Endodermal cell (in vitro differentiated cells): ENCODE measurements at regions not wholly inside any gene's neighbourhood (a gene's known extent, or its start where the extent isn't known, plus 50 kb on each side); places are given as distances from the start of the nearest gene placed in this dataset.

Source experiments
- DNase-seq: peaks from one replicate; pipeline ENCODE4 v3.0.0-alpha.2; 2017
- H3K27ac ChIP-seq: 2 replicates; pipeline ENCODE4 v1.5.1; 2013; ENCODE audit warnings: mild to moderate bottlenecking, low read depth, low read length, moderate library complexity
- H3K27me3 ChIP-seq: 2 replicates; pipeline ENCODE4 v1.6.1; 2013; ENCODE audit warnings: mild to moderate bottlenecking, low read length, moderate library complexity; ENCODE audit not compliant: insufficient read depth, control insufficient read depth, poor library complexity, severe bottlenecking
- H3K36me3 ChIP-seq: 2 replicates; pipeline ENCODE4 v1.7.0; 2013; ENCODE audit warnings: mild to moderate bottlenecking, low read length, moderate library complexity; ENCODE audit not compliant: control insufficient read depth, insufficient read depth
- H3K4me1 ChIP-seq: one replicate; pipeline ENCODE4 v1.7.0; 2013; ENCODE audit warnings: low read length; ENCODE audit not compliant: control insufficient read depth, insufficient read depth
- H3K4me3 ChIP-seq: 2 replicates; pipeline ENCODE4 v1.5.1; 2013; ENCODE audit warnings: mild to moderate bottlenecking, low read length, moderate library complexity
- H3K9ac ChIP-seq: 2 replicates; pipeline ENCODE4 v1.6.1; 2013; ENCODE audit warnings: mild to moderate bottlenecking, low read length, moderate library complexity; ENCODE audit not compliant: poor library complexity, severe bottlenecking; ENCODE audit errors: extremely low read depth
- H3K9me3 ChIP-seq: 2 replicates; pipeline ENCODE4 v1.6.1; 2013; ENCODE audit warnings: mild to moderate bottlenecking, low read length, moderate library complexity; ENCODE audit not compliant: control insufficient read depth
- H3K27ac Mint-ChIP-seq: 2 replicates; pipeline ENCODE4 v1.8.0; 2020; ENCODE audit warnings: mixed read lengths
- H3K27me3 Mint-ChIP-seq: 2 replicates; pipeline ENCODE4 v1.8.0; 2021; ENCODE audit warnings: mild to moderate bottlenecking, mixed read lengths; ENCODE audit not compliant: insufficient read depth
- H3K36me3 Mint-ChIP-seq: 2 replicates; pipeline ENCODE4 v1.8.0; 2020; ENCODE audit warnings: low read depth, mixed read lengths
- H3K4me1 Mint-ChIP-seq: 2 replicates; pipeline ENCODE4 v1.8.0; 2020; ENCODE audit warnings: mixed read lengths
- H3K4me3 Mint-ChIP-seq: 2 replicates; pipeline ENCODE4 v1.8.0; 2020; ENCODE audit warnings: mild to moderate bottlenecking, moderate library complexity, mixed read lengths
- H3K9me3 Mint-ChIP-seq: 2 replicates; pipeline ENCODE4 v1.8.0; 2020; ENCODE audit warnings: mild to moderate bottlenecking, mixed read lengths
- CTCF ChIP-seq: fragments of 200-600 bp; sonication (generic); conservative IDR thresholded peaks from 2 replicates; pipeline ENCODE4 v1.5.0; 2021; ENCODE audit warnings: antibody characterized with exemption, mild to moderate bottlenecking
- WGBS, 2 experiments: methylation state at CpG; one replicate each; pipeline versions ENCODE4 v1.1.5 to v1.1.7; 2013; ENCODE audit warnings: missing lambda C conversion rate in 2 of 2, mixed read lengths in 1 of 2; ENCODE audit not compliant: insufficient coverage in 1 of 2, insufficient read length in 1 of 2; 5-methylcytosine and 5-hydroxymethylcytosine counted together

DNA sequence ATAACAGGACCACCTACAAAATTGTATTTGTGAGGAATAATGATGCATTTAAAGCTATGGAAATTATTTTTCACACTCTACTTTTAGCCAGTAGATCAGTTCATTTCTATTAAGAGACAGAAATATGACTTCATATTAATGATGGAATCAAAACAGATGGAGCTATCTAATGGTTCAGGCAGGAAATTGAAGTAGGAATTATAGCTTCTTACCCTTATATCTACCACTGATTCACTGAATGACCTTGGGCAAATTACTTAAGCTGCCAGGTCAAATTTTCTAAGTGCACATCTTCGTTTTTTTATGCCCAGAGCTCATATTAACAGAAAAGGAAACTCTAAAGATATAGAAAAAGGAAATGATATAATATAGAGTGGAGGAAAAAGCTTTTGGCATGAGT is 323.1 kb downstream of the PCDH10 start:
- H3K4me1 ChIP-seq, result no peaks in the 10 kb centered on the region
- H3K4me3 ChIP-seq, result no peak overlapping the region
- no peaks in the 10 kb centered on the region for H3K36me3 ChIP-seq
- no peaks in the 10 kb centered on the region for H3K9me3 ChIP-seq
- Mint-ChIP-seq H3K4me3 (no peak overlapping the region), H3K27ac (no peak overlapping the region), H3K9me3 (no peaks in the 10 kb centered on the region), H3K27me3 (no peaks in the 10 kb centered on the region), H3K36me3 (no peaks in the 10 kb centered on the region), H3K4me1 (peaks cover 29% of the 10 kb centered on the region)
- no peak overlapping the region for H3K9ac ChIP-seq
- TF ChIP-seq CTCF, result no peak
- no peaks in the 10 kb centered on the region for H3K27me3 ChIP-seq
- no peak for DNase-seq
- 88% methylated on average over 1 of the region's 1 CpG; no CpG with 5 or more reads in 1 of the 2 experiments for WGBS, 2 experiments
- H3K27ac ChIP-seq, result no peak overlapping the region

GRCh38 chr4:133467290-133467947 is 318.3 kb downstream of the PCDH10 start:
- no peaks in the 10 kb centered on the region for H3K36me3 ChIP-seq
- Mint-ChIP-seq H3K27me3 (no peaks in the 10 kb centered on the region), H3K4me3 (no peak overlapping the region), H3K9me3 (no peaks in the 10 kb centered on the region), H3K36me3 (no peaks in the 10 kb centered on the region), H3K27ac (peak overlapping the region; percentile 3), H3K4me1 (peaks cover 33% of the 10 kb centered on the region)
- no peak overlapping the region for H3K4me3 ChIP-seq
- H3K27ac ChIP-seq, result no peak overlapping the region
- WGBS, 2 experiments, result 73 to 100% methylated on average over 2 to 3 of the region's 3 CpGs
- H3K9me3 ChIP-seq, result no peaks in the 10 kb centered on the region
- no peak for DNase-seq
- no peak overlapping the region for H3K9ac ChIP-seq
- no peaks in the 10 kb centered on the region for H3K4me1 ChIP-seq
- no peak for TF ChIP-seq CTCF
- no peaks in the 10 kb centered on the region for H3K27me3 ChIP-seq

- Mint-ChIP-seq H3K4me1 (peaks cover 39% of the 10 kb centered on the region), H3K36me3 (peaks cover 11% of the 10 kb centered on the region), H3K4me3 (no peak overlapping the region), H3K27me3 (no peaks in the 10 kb centered on the region), H3K27ac (no peak overlapping the region), H3K9me3 (no peaks in the 10 kb centered on the region)
- H3K9me3 ChIP-seq, result no peaks in the 10 kb centered on the region
- H3K9ac ChIP-seq, result no peak overlapping the region
- no peaks in the 10 kb centered on the region for H3K4me1 ChIP-seq
- WGBS, 2 experiments, result 90 to 100% methylated on average over 3 to 4 of the region's 4 CpGs
- no peak for DNase-seq
- no peak overlapping the region for H3K27ac ChIP-seq
- H3K4me3 ChIP-seq, result no peak overlapping the region
- no peaks in the 10 kb centered on the region for H3K36me3 ChIP-seq
- H3K27me3 ChIP-seq, result no peaks in the 10 kb centered on the region
- peak; percentile 37 for TF ChIP-seq CTCF
Measured at GRCh38 chr4:133465022-133465421, 315.9 kb downstream of the PCDH10 start.
